KG1 (cell line): ENCODE measurements at regions not wholly inside any gene's neighbourhood (a gene's known extent, or its start where the extent isn't known, plus 50 kb on each side); places are given as distances from the start of the nearest gene placed in this dataset.
A peak's percentile ranks its signal among the peaks of the same experiment; 100 is the strongest.

Experiments
- DNase-seq: peaks from one replicate; lab custom pipeline; 2025; lab: John Stamatoyannopoulos, UW

GRCh38 chr3:144229330-144229729 lies 257.7 kb downstream of the DIPK2A start:
- no peak for DNase-seq

GRCh38 chr3:144229953-144230352 lies 258.3 kb downstream of the DIPK2A start:
- no peak for DNase-seq

- no peak for DNase-seq
Observed at GRCh38 chr3:144235489-144235888, 263.9 kb downstream of the DIPK2A start.

GRCh38 chr3:144237351-144237750 lies 265.7 kb downstream of the DIPK2A start:
- DNase-seq = no peak

- no peak for DNase-seq
Observed at GRCh38 chr3:144241404-144241803, 269.8 kb downstream of the DIPK2A start.

GRCh38 chr3:144242747-144243146 lies 271.1 kb downstream of the DIPK2A start:
- no peak for DNase-seq

GRCh38 chr3:144244662-144245061 lies 273.0 kb downstream of the DIPK2A start:
- DNase-seq = no peak

GRCh38 chr3:144252896-144253295 lies 281.3 kb downstream of the DIPK2A start:
- no peak for DNase-seq

- DNase-seq = no peak
Observed at GRCh38 chr3:144257381-144257780, 285.8 kb downstream of the DIPK2A start.

- no peak for DNase-seq
Observed at GRCh38 chr3:144259267-144259666, 287.6 kb downstream of the DIPK2A start.

- DNase-seq = no peak
Observed at GRCh38 chr3:144263706-144264105, 292.1 kb downstream of the DIPK2A start.

GRCh38 chr3:144264350-144264749 lies 292.7 kb downstream of the DIPK2A start:
- no peak for DNase-seq

GRCh38 chr3:144264794-144265193 lies 293.2 kb downstream of the DIPK2A start:
- DNase-seq = no peak

GRCh38 chr3:144265542-144266100 lies 294.0 kb downstream of the DIPK2A start:
- DNase-seq = no peak

- peak; percentile 64 for DNase-seq
Observed at GRCh38 chr3:144270100-144270499, 298.5 kb downstream of the DIPK2A start.

- no peak for DNase-seq
Observed at GRCh38 chr3:144272680-144273079, 301.1 kb downstream of the DIPK2A start.

GRCh38 chr3:144273601-144274000 lies 302.0 kb downstream of the DIPK2A start:
- no peak for DNase-seq

- no peak for DNase-seq
Observed at GRCh38 chr3:144275005-144275404, 303.4 kb downstream of the DIPK2A start.

- DNase-seq = no peak
Observed at GRCh38 chr3:144282313-144282712, 310.7 kb downstream of the DIPK2A start.

GRCh38 chr3:144286235-144286910 lies 314.8 kb downstream of the DIPK2A start:
- DNase-seq = no peak

- no peak for DNase-seq
Observed at GRCh38 chr3:144287001-144287400, 315.4 kb downstream of the DIPK2A start.

GRCh38 chr3:144289057-144289456 lies 317.4 kb downstream of the DIPK2A start:
- no peak for DNase-seq

- DNase-seq = no peak
Observed at GRCh38 chr3:144294659-144295538, 323.3 kb downstream of the DIPK2A start.
